ENCODE measurements at regions not wholly inside any gene's neighbourhood (a gene's known extent, or its start where the extent isn't known, plus 50 kb on each side); places are given as distances from the start of the nearest gene placed in this dataset.

DNA sequence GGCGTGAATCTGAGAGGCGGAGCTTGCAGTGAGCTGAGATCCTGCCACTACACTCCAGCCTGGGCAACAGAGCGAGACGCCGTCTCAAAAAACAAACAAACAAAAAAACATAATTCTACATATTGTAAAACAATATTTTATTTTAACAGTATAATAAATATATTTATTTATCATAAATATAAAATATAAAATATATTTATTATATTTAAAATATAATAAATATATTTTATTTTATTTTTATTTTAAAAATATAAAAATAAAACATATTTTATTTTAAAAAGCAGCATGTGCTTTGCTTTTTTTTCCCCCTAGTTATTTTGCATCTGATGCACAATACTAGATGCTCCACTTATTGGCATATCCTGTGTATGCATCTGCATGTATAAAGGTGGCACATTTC is 1634.6 kb upstream of the PCDH20 start:
- Histone ChIP-seq H4K20me1 (ENCODE audit: insufficient read depth, low read length) (no peaks in the 10 kb centered on the region), H3K9ac (ENCODE audit: low read depth, low read length) (no peak overlapping the region), H3K27me3 (ENCODE audit: control insufficient read depth, insufficient read depth, low read length) (no peaks in the 10 kb centered on the region), H2BK20ac (ENCODE audit: low read depth, low read length) (no peak overlapping the region), H2BK5ac (ENCODE audit: low read depth, low read length, poor library complexity, severe bottlenecking) (no peak overlapping the region), H2AK9ac (replicated peaks; ENCODE audit: low read depth, low read length, poor library complexity) (no peak overlapping the region), H3K9me3 (ENCODE audit: control insufficient read depth, insufficient read depth, low read length) (no peaks in the 10 kb centered on the region), H3K4me2 (ENCODE audit: low read depth, low read length) (no peak overlapping the region), H2AFZ (replicated peaks; ENCODE audit: low read length, poor library complexity) (no peak overlapping the region), H3K9me1 (ENCODE audit: insufficient read depth, low read length) (no peaks in the 10 kb centered on the region), H4K5ac (ENCODE audit: low read depth, low read length) (no peak overlapping the region), H3K56ac (ENCODE audit: extremely low read depth, insufficient read depth, low read length) (no peak overlapping the region), H2AK5ac (ENCODE audit: low read depth, low read length) (no peak overlapping the region), H3K36me3 (ENCODE audit: control insufficient read depth, insufficient read depth, low read length) (no peaks in the 10 kb centered on the region), H2BK15ac (ENCODE audit: low read depth, low read length) (no peak overlapping the region), H2BK120ac (ENCODE audit: low read depth, low read length) (no peak overlapping the region), H3K4ac (ENCODE audit: low read depth, low read length) (no peak overlapping the region), H3K27ac (ENCODE audit: insufficient read depth, low read length) (no peak overlapping the region), H3K4me1 (ENCODE audit: control insufficient read depth, insufficient read depth, low read length) (peaks cover 2% of the 10 kb centered on the region; the same call in 1 of the 2 replicates), H4K8ac (ENCODE audit: low read depth in 2 of 2, low read length in 2 of 2) (no peak overlapping the region), H3K18ac (ENCODE audit: low read depth, low read length) (no peak overlapping the region), H3K79me1 (ENCODE audit: low read depth in 1 of 2, low read length in 2 of 2) (no peaks in the 10 kb centered on the region), H3K14ac (replicated peaks; ENCODE audit: low read depth, low read length) (no peak overlapping the region), H4K91ac (ENCODE audit: insufficient read depth, low read depth, low read length) (no peak overlapping the region), H3K4me3 (ENCODE audit: insufficient read depth, low read depth, low read length) (no peak overlapping the region), H3K23ac (ENCODE audit: low read depth, low read length) (no peak overlapping the region)
- TF ChIP-seq FOS (IDR thresholded peaks at IDR 0.05; ENCODE audit: low read depth, low read length) (no peak), RAD21 (IDR thresholded peaks at IDR 0.05; ENCODE audit: low read length) (no peak), MXI1 (IDR thresholded peaks at IDR 0.05; ENCODE audit: borderline replicate concordance, low read depth, low read length) (no peak), RFX5 (IDR thresholded peaks at IDR 0.05; ENCODE audit: low read depth, low read length) (no peak), POLR2A (IDR thresholded peaks at IDR 0.05; ENCODE audit: low read depth, low read length) (no peak), RCOR1 (IDR thresholded peaks at IDR 0.05; ENCODE audit: insufficient replicate concordance, low read length) (no peak), MAZ (IDR thresholded peaks at IDR 0.05; ENCODE audit: borderline replicate concordance, low read depth, low read length) (no peak), NFE2L2 (IDR thresholded peaks at IDR 0.05; ENCODE audit: low read depth, low read length) (no peak), BHLHE40 (IDR thresholded peaks at IDR 0.05; ENCODE audit: low read depth, low read length) (no peak), SMC3 (IDR thresholded peaks at IDR 0.05; ENCODE audit: low read depth, low read length) (no peak), MAFK (IDR thresholded peaks at IDR 0.05; ENCODE audit: low read depth, low read length) (no peak), CHD1 (IDR thresholded peaks at IDR 0.05; ENCODE audit: low read depth, low read length) (no peak)
- TF ChIP-seq, protein P1, sequence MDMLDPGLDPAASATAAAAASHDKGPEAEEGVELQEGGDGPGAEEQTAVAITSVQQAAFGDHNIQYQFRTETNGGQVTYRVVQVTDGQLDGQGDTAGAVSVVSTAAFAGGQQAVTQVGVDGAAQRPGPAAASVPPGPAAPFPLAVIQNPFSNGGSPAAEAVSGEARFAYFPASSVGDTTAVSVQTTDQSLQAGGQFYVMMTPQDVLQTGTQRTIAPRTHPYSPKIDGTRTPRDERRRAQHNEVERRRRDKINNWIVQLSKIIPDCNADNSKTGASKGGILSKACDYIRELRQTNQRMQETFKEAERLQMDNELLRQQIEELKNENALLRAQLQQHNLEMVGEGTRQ (IDR thresholded peaks at IDR 0.05; ENCODE audit: low read depth, low read length): no peak
- TF ChIP-seq, protein P2, sequence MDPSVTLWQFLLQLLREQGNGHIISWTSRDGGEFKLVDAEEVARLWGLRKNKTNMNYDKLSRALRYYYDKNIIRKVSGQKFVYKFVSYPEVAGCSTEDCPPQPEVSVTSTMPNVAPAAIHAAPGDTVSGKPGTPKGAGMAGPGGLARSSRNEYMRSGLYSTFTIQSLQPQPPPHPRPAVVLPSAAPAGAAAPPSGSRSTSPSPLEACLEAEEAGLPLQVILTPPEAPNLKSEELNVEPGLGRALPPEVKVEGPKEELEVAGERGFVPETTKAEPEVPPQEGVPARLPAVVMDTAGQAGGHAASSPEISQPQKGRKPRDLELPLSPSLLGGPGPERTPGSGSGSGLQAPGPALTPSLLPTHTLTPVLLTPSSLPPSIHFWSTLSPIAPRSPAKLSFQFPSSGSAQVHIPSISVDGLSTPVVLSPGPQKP (IDR thresholded peaks at IDR 0.05; ENCODE audit: borderline replicate concordance, low read depth, low read length): no peak
- TF ChIP-seq, protein P3, sequence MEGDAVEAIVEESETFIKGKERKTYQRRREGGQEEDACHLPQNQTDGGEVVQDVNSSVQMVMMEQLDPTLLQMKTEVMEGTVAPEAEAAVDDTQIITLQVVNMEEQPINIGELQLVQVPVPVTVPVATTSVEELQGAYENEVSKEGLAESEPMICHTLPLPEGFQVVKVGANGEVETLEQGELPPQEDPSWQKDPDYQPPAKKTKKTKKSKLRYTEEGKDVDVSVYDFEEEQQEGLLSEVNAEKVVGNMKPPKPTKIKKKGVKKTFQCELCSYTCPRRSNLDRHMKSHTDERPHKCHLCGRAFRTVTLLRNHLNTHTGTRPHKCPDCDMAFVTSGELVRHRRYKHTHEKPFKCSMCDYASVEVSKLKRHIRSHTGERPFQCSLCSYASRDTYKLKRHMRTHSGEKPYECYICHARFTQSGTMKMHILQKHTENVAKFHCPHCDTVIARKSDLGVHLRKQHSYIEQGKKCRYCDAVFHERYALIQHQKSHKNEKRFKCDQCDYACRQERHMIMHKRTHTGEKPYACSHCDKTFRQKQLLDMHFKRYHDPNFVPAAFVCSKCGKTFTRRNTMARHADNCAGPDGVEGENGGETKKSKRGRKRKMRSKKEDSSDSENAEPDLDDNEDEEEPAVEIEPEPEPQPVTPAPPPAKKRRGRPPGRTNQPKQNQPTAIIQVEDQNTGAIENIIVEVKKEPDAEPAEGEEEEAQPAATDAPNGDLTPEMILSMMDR (conservative IDR thresholded peaks at IDR 0.05; ENCODE audit: low read depth, low read length): no peak
- dilution Hi-C loops (cut with HindIII; ENCODE audit: low sequenced_read_pairs, unreplicated experiment): no loop called here
- DNase-seq (no peak), ATAC-seq (ENCODE audit: low read depth) (no peak)
- in situ Hi-C loops (cut with MboI; ENCODE audit: low sequenced_read_pairs): no loop called here
- BruUV-seq (replicated peaks): no TSS peak
- intact Hi-C loops (cut with micrococcal nuclease): no loop called here
- POLR2A ChIA-PET (ENCODE audit: unreplicated experiment): no interaction called here
- no CpG with 5 or more reads among the region's 5 CpGs for WGBS, 2 experiments (ENCODE audit: extremely low coverage in 2 of 2, insufficient read length in 1 of 2)
- CTCF ChIA-PET: no interaction called here
